ENCODE measurements at regions not wholly inside any gene's neighbourhood (a gene's known extent, or its start where the extent isn't known, plus 50 kb on each side); places are given as distances from the start of the nearest gene placed in this dataset.
"Not testable (repeated sequence)": the region's sequence is repeated elsewhere in the genome, so short reads cannot be mapped to it uniquely, and the experiment has no call there.

- H3K4me1 Mint-ChIP-seq = peaks cover 51% of the 10 kb centered on the region
- H3K36me3 Mint-ChIP-seq (ENCODE audit: low read depth) = no peaks in the 10 kb centered on the region
- no peak overlapping the region for H3K4me3 Mint-ChIP-seq
- peaks cover 29% of the 10 kb centered on the region for H3K9me3 Mint-ChIP-seq
- peak overlapping the region; percentile 47 for H3K27ac Mint-ChIP-seq
- H3K27me3 Mint-ChIP-seq (ENCODE audit: low read depth, poor library complexity) = peaks cover 27% of the 10 kb centered on the region
- TF ChIP-seq CTCF (IDR thresholded peaks at IDR 0.05) = no peak
- DNase-seq = no peak
These were observed 97.6 kb downstream of the PPIAL4G start for GRCh38 chr1:148385371-148386030.

DNA sequence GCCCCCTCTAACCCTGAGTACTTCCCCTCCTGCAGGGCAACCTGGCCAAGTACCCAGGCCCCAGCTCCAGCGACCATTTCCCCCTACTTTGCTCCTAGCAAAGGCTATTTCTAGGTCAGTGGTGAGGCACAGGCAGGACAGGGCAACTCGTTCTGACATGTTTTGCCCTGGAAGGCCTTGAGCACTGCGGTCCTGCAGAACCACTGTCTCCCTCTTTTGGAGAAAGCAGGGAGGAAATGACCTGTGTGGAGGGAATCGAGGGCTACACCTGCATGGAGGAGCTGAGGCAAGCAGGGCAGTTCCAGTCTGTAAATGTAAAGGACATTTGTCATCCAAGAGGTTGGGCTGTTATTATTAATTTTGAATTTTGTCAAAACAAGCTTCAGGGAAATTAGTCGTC, 99.1 kb downstream of the PPIAL4G start:
- no peak for DNase-seq
- Mint-ChIP-seq H3K9me3 (peaks cover 29% of the 10 kb centered on the region), H3K4me3 (no peak overlapping the region), H3K27me3 (ENCODE audit: low read depth, poor library complexity) (peaks cover 35% of the 10 kb centered on the region), H3K27ac (no peak overlapping the region), H3K36me3 (ENCODE audit: low read depth) (no peaks in the 10 kb centered on the region), H3K4me1 (peaks cover 62% of the 10 kb centered on the region)
- TF ChIP-seq CTCF (IDR thresholded peaks at IDR 0.05) = no peak

DNA sequence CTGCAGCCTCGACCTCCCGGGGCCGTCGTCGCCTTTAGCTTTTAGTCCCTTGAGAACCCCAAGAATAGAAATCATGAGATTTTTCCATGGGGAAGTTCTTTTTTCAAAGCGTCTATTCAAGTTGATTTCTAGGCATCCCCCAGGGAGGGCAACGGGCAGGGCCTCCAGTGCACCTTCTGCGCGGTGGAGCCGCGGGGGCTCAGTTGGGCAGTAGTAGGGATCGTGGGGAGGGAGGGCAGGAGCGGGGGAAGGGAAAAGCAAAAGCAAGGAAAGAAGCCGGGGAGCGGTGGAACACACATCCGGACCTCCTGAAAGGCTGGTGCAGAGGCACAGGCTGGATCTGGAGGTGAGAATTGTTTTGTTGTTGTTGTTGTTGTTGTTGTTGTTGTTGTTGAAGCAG, 103.4 kb downstream of the PPIAL4G start:
- DNase-seq = no peak
- H3K4me3 Mint-ChIP-seq = peak overlapping the region; percentile 66
- no peak overlapping the region for H3K27ac Mint-ChIP-seq
- H3K4me1 Mint-ChIP-seq = peaks cover 24% of the 10 kb centered on the region
- peaks cover 38% of the 10 kb centered on the region for H3K27me3 Mint-ChIP-seq (ENCODE audit: low read depth, poor library complexity)
- TF ChIP-seq CTCF (IDR thresholded peaks at IDR 0.05) = no peak
- H3K36me3 Mint-ChIP-seq (ENCODE audit: low read depth) = no peaks in the 10 kb centered on the region
- H3K9me3 Mint-ChIP-seq = peaks cover 5% of the 10 kb centered on the region

GRCh38 chr1:148379170-148379500, 104.0 kb downstream of the PPIAL4G start:
- Mint-ChIP-seq H3K9me3 (no peaks in the 10 kb centered on the region), H3K27ac (no peak overlapping the region), H3K4me1 (peaks cover 20% of the 10 kb centered on the region), H3K36me3 (ENCODE audit: low read depth) (no peaks in the 10 kb centered on the region), H3K27me3 (ENCODE audit: low read depth, poor library complexity) (peaks cover 38% of the 10 kb centered on the region), H3K4me3 (peak overlapping the region; percentile 66)
- DNase-seq = no peak
- TF ChIP-seq CTCF (IDR thresholded peaks at IDR 0.05) = no peak

DNA sequence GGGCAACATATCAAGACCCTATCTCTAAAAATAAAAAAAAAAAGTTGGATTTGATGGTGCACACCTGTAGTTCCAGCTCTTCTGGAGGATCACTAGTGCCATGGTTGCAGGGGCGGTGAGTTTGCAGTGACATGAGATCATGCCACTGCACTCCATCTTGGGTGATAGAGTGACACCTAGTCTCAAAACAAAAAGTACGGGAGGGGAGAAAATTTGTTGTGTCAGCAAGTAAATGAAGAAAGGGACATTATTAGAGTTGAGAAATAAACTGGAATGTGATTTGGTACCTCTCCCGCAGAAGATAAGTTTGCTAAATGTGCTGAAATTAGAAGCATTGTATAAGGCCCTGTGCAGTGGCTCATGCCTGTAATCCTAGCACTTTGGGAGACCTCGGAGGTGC, 105.1 kb downstream of the PPIAL4G start:
- H3K36me3 Mint-ChIP-seq (ENCODE audit: low read depth); H3K9me3 Mint-ChIP-seq; H3K4me3 Mint-ChIP-seq; DNase-seq; H3K27ac Mint-ChIP-seq: not testable (repeated sequence)
- Mint-ChIP-seq H3K4me1 (peaks cover 22% of the 10 kb centered on the region), H3K27me3 (ENCODE audit: low read depth, poor library complexity) (peaks cover 38% of the 10 kb centered on the region)

GRCh38 chr1:148377045-148377444, 106.1 kb downstream of the PPIAL4G start:
- H3K27ac Mint-ChIP-seq; H3K4me3 Mint-ChIP-seq; DNase-seq; H3K9me3 Mint-ChIP-seq; H3K36me3 Mint-ChIP-seq (ENCODE audit: low read depth): not testable (repeated sequence)
- Mint-ChIP-seq H3K27me3 (ENCODE audit: low read depth, poor library complexity) (peaks cover 38% of the 10 kb centered on the region), H3K4me1 (peaks cover 31% of the 10 kb centered on the region)

DNA sequence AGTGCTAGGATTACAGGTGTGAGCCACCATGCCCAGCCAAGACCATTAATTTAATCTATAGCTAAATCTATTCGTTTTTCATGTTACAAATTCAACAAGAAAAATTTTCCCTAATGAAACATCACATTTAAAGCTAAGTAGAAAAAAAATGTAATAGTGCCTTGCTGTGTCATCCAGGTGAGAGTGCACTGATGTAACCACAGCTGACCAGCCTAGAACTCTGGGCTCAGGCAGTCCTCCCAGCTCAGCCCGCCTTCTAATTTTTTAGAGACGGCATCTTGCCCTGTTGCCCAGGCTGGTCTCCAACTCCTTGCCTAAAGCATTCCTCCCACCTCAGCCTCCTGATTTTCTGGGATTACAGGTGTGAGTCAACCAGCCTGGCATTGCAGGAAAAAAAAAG, 109.0 kb downstream of the PPIAL4G start:
- no peak overlapping the region for H3K4me3 Mint-ChIP-seq
- H3K27me3 Mint-ChIP-seq (ENCODE audit: low read depth, poor library complexity) = peaks cover 32% of the 10 kb centered on the region
- peaks cover 23% of the 10 kb centered on the region for H3K4me1 Mint-ChIP-seq
- TF ChIP-seq CTCF (IDR thresholded peaks at IDR 0.05) = no peak
- H3K9me3 Mint-ChIP-seq = no peaks in the 10 kb centered on the region
- H3K36me3 Mint-ChIP-seq (ENCODE audit: low read depth) = no peaks in the 10 kb centered on the region
- no peak overlapping the region for H3K27ac Mint-ChIP-seq
- DNase-seq = no peak
